ENCODE measurements at regions not wholly inside any gene's neighbourhood (a gene's known extent, or its start where the extent isn't known, plus 50 kb on each side); places are given as distances from the start of the nearest gene placed in this dataset.
"Not testable (repeated sequence)": the region's sequence is repeated elsewhere in the genome, so short reads cannot be mapped to it uniquely, and the experiment has no call there.

GRCh38 chr7:94305836-94306235 lies 88.9 kb upstream of the COL1A2 start:
- TF ChIP-seq CTCF (IDR thresholded peaks at IDR 0.05) (no peak), POLR2A (IDR thresholded peaks at IDR 0.05) (no peak), POLR2AphosphoS5 (IDR thresholded peaks at IDR 0.05) (no peak)
- Histone ChIP-seq H3K4me3 (no peak overlapping the region), H3K36me3 (no peaks in the 10 kb centered on the region), H3K27ac (no peak overlapping the region), H3K4me1 (no peaks in the 10 kb centered on the region), H3K9me3 (no peaks in the 10 kb centered on the region), H3K27me3 (no peaks in the 10 kb centered on the region)
- DNase-seq (ENCODE audit: low spot score in 2 of 2), result no peak
- intact Hi-C loops (cut with DNase I; ENCODE audit: low total_unique reads), result loop anchor here (5.0 kb wide), 1 partner anchor 196 kb away; no protein-coding TSS in a partner anchor

GRCh38 chr7:94307399-94308048 lies 87.2 kb upstream of the COL1A2 start:
- DNase-seq (ENCODE audit: low spot score in 2 of 2), result no peak
- intact Hi-C loops (cut with DNase I; ENCODE audit: low total_unique reads), result loop anchor here (5.0 kb wide), 1 partner anchor 195 kb away; no protein-coding TSS in a partner anchor
- H3K27ac ChIP-seq, result no peak overlapping the region
- no peak for TF ChIP-seq CTCF (IDR thresholded peaks at IDR 0.05)
- TF ChIP-seq POLR2AphosphoS5 (IDR thresholded peaks at IDR 0.05), result no peak
- no peak for TF ChIP-seq POLR2A (IDR thresholded peaks at IDR 0.05)
- no peak overlapping the region for H3K4me3 ChIP-seq
- H3K4me1 ChIP-seq, result no peaks in the 10 kb centered on the region
- no peaks in the 10 kb centered on the region for H3K9me3 ChIP-seq
- H3K36me3 ChIP-seq, result no peaks in the 10 kb centered on the region
- H3K27me3 ChIP-seq, result no peaks in the 10 kb centered on the region

- H3K4me3 ChIP-seq, result no peak overlapping the region
- TF ChIP-seq CTCF (IDR thresholded peaks at IDR 0.05) (no peak), POLR2AphosphoS5 (IDR thresholded peaks at IDR 0.05) (no peak), POLR2A (IDR thresholded peaks at IDR 0.05) (no peak)
- H3K27ac ChIP-seq, result no peak overlapping the region
- no peaks in the 10 kb centered on the region for H3K4me1 ChIP-seq
- intact Hi-C loops (cut with DNase I; ENCODE audit: low total_unique reads), result no loop called here
- no peaks in the 10 kb centered on the region for H3K9me3 ChIP-seq
- H3K27me3 ChIP-seq, result no peaks in the 10 kb centered on the region
- no peaks in the 10 kb centered on the region for H3K36me3 ChIP-seq
- no peak for DNase-seq (ENCODE audit: low spot score in 2 of 2)
These were observed 83.2 kb upstream of the COL1A2 start for GRCh38 chr7:94311515-94311914.

GRCh38 chr7:94313926-94314325 lies 80.8 kb upstream of the COL1A2 start:
- intact Hi-C loops (cut with DNase I; ENCODE audit: low total_unique reads), result no loop called here
- Histone ChIP-seq H3K4me1 (no peaks in the 10 kb centered on the region), H3K9me3 (no peaks in the 10 kb centered on the region), H3K36me3 (no peaks in the 10 kb centered on the region), H3K4me3 (no peak overlapping the region), H3K27ac (no peak overlapping the region), H3K27me3 (no peaks in the 10 kb centered on the region)
- TF ChIP-seq POLR2A (IDR thresholded peaks at IDR 0.05) (no peak), CTCF (IDR thresholded peaks at IDR 0.05) (no peak), POLR2AphosphoS5 (IDR thresholded peaks at IDR 0.05) (no peak)
- DNase-seq (ENCODE audit: low spot score in 2 of 2), result no peak

- no peaks in the 10 kb centered on the region for H3K27me3 ChIP-seq
- intact Hi-C loops (cut with DNase I; ENCODE audit: low total_unique reads), result no loop called here
- H3K4me3 ChIP-seq, result no peak overlapping the region
- H3K27ac ChIP-seq, result no peak overlapping the region
- H3K36me3 ChIP-seq, result no peaks in the 10 kb centered on the region
- no peak for TF ChIP-seq POLR2A (IDR thresholded peaks at IDR 0.05)
- no peak for TF ChIP-seq POLR2AphosphoS5 (IDR thresholded peaks at IDR 0.05)
- no peak for TF ChIP-seq CTCF (IDR thresholded peaks at IDR 0.05)
- no peaks in the 10 kb centered on the region for H3K4me1 ChIP-seq
- DNase-seq (ENCODE audit: low spot score in 2 of 2), result no peak
- no peaks in the 10 kb centered on the region for H3K9me3 ChIP-seq
These were observed 80.0 kb upstream of the COL1A2 start for GRCh38 chr7:94314413-94315410.

- H3K27ac ChIP-seq; intact Hi-C loops (cut with DNase I; ENCODE audit: low total_unique reads); H3K4me1 ChIP-seq; H3K27me3 ChIP-seq; DNase-seq (ENCODE audit: low spot score in 2 of 2); H3K36me3 ChIP-seq; H3K4me3 ChIP-seq: not testable (repeated sequence)
- H3K9me3 ChIP-seq, result peaks cover 0 to 12% of the 10 kb centered on the region in 2 donors
These were observed 73.6 kb upstream of the COL1A2 start for GRCh38 chr7:94321138-94321537.

All from breast epithelium (tissue), 4 donors.